HS-27A (cell line): ENCODE measurements at regions not wholly inside any gene's neighbourhood (a gene's known extent, or its start where the extent isn't known, plus 50 kb on each side); places are given as distances from the start of the nearest gene placed in this dataset.

Source experiments
- DNase-seq: peaks from one replicate; pipeline ENCODE4 v3.0.0-alpha.2; 2012; ENCODE audit warnings: low read depth, missing footprints

DNA sequence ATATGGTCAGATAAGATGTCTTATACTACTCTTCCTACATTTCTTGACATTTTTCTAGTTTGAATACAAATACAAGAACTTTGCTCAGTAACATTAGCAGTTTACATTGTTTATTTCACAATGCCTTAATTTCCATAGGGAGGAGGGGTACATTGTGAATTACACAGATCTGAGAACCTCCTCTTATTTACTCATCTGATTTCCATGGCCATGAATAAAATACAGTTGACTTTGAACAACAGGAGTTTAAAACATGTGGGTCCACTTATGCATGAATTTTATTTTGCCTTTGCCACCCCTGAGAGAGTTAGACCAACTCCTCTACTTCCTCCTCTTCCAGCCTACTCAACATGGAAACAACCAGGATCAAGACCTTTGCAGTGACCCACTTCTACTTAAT, 67.7 kb downstream of the MGST1 start:
- no peak for DNase-seq

DNA sequence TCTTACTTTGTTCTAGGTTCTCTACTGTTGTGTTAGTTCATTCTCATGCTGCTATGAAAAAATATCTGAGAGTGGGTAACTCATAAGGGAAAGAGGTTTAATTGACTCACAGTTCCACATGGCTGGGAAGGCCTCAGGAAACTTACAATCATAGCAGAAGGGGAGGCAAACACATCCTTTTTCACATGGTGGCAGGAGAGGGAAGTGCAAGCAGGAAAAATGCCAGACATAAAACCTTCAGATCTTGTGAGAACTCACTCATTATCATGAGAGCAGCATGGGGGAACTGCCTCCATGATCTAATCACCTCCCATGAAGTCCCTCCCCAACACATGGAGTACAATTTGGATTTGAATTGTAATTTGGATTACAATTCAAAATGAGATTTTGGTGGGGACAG, 69.6 kb downstream of the MGST1 start:
- no peak for DNase-seq

DNA sequence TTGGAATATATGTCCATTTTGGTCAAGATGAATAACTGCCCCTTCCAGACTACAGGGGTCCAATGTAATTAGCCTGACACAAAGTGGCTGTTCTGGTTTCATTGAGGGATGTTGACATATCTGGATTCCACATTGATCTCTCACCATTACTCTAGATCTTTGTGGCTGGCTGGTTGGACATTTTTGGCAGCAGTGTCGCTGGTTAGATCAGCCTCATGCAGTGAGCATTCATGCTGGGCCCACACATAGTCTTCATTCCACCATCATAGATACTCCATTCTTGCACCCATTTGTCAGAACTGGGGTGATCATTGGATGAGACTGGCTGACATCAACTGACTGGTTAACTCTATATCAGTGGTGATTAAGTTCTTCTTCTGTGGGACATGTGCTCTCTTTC, 74.4 kb downstream of the MGST1 start:
- DNase-seq, result no peak

DNA sequence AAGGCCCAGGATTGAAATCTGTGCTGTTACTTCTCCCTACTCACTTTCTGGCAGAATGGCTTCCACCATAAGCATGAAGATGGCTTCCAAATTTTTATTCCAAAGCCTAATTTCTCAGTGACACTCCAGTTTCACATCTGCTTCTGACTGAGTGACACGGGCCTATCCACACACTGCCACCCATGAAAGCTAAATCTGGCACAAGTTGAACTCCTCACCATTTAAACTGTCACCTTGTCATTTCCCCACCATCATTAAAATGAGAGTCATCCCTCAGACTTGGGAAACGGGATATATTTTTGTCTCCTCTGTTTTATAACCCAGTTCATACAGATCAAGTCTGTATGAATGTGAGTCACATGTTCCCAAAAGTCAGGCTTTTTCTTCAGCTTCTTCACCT, 77.1 kb downstream of the MGST1 start:
- DNase-seq, result no peak

DNA sequence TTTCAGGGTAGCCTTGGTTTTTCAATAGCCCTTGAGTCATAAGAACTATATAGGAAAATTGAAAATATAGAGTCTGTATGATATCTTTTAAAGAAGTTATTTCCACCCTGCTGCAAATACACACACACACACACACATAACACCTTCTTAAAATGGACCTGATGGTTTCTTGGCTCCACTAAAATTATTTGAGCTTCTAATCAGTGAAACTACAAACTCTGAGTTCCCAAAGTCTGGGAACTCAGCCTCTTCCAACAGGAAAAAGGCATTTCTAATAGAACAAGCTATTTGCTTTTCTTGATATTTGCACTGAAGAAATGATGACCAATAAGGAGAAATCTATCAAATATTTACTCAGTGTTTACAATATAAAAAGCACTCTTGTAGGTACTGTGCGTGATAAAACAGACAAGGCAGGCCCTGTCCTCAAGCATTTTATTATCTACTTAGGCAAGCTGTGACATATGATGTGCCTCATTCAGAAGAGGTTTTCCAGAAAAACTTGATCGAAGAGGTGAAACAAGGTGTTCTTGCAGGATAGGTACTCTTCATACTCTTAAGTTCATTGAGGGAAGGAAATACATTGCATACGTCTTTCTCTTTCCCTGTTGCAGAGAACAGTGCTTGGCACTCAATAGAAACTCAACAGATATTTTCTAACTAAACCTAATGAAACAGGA, 88.6 kb downstream of the MGST1 start:
- DNase-seq, result no peak

DNA sequence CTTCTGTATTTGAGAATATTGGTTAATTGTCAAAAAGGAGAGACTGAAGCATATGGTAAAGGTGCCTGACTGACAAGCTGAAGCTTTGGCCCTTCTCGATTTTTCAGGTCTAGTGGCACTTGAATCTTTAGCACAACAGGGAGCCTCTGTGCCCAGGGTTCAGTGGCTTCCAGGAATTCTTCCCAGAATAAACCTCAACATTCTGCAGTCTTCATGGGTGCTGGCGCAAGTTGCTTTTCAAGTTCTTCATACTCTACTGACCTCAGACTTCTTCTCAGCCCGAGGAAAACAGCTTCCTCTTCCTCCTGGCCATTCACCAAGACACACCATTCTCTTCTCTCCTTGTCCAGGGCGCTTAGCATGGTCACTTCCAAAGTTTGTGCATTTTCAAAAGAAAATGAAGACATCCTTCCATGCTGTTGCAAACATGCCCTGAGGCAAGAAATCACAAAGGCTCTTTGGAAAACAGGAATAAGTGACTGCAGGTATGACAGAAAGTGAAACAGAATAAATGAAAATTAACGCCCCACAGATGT, 89.9 kb downstream of the MGST1 start:
- DNase-seq, result no peak

DNA sequence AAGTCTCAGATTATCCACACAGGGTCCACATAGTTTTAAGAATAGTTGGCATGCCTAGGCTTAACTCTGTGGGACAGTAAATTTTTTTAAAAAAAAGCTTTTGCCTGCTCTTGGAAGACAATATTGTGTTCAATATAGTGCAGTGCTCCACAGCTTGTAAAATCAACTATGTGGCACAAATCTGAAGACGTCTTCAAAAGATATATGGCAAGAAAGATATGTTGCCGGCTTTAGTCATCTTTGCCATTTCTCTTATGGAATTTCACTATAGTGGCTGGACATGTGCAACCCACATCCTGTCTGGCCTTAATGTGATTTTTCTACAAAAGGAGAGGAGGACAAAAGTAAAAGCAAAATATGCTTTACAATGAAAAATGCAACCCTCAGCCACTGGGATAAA, 90.5 kb downstream of the MGST1 start:
- DNase-seq, result no peak

DNA sequence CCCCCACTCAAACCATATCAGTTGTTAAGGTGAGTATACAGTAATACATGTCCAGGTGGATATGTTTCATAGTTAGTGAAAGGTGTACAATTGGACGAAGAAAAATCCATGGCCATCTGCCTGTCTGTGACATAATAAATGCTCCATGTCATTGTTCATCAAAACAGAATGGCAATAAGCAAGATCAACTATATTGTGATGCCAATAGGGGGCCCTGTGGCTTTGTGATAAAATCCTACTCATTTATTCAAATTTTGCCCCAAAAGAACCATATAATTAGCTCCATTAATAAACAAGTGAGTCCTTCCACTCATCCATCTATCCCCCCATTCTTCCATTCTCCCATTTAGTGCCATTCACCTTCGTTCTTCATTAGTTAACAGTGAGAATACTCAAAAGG, 102.0 kb downstream of the MGST1 start:
- DNase-seq, result no peak

DNA sequence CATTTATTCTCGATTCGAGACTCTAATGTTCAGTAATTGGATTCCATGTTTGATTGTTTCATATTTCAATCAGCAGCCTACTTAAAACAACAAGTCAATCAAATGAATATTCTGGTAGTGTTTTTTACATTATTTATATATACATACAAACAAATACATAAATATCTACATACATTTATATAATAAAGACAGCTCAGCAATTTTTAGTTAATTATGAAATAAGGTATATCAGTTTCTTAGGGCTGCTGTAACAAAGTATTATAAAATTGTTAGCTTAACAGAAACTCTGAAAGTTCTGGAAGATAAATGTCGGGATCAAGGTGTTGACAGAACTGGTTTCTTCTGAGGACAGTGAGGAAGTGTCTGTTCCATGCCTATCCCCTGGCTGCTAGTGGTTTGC, 105.9 kb downstream of the MGST1 start:
- DNase-seq, result no peak

DNA sequence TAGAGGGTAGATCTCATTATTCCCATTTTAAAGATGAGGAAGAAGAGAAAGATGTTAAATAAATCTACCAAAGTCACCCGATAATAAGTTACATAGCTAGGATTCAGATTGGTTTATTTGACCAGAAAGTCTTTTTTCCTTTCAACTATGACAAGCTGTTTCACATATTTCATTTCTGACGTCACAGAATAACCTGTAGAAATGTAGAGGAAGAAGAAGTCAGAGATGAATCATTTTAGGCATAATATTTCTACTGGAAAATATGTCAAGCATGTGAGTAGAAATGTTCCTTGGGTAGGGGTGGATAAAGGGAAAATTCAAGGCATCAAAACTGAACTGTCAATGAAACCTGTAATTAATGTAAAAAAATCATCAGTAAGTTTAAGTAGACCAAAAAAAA, 107.0 kb downstream of the MGST1 start:
- peak; percentile 58 for DNase-seq

DNA sequence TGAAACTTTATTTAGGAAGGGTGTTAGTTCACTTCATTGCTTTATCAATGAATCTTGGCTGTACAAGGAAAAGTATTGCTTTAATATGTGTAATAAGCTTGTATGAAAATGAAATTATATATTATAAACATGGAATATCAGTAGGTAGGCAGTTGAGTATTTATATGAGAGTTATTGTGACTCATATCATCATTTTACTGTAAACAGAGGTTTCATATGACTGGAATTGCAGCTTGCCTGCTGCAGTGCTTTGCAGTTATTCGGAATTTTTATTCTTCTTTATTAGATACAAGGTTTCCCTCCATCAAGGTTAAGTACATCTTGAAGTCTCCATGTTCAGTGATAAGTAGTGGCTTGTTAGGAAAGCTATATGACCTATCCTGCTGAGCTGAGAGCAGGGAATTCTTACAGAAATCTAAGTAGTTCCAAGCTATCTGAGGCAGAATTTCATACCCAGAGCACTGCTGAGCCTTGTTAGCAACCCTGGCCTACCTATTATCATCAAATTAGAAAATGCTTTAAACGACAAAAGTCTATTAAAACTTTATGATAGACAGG, 111.2 kb downstream of the MGST1 start:
- no peak for DNase-seq

DNA sequence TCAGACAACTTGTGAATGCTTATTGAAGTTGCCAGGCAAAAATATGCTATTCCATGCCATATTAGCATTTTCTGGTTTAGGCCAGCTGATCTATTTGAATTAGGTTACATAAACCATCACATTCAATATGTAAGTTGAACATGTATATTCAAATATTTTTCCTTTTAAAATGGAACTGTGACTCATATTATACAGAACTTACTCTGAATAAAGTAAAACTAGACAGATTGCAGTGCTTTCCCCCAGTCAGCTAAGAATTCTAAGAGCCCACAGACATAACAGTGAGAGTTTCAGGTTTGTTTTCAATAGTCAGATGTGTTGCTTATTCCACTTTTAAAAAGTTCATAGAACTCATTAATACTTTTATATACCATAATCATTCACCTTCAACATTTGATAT, 119.8 kb downstream of the MGST1 start:
- DNase-seq, result no peak

DNA sequence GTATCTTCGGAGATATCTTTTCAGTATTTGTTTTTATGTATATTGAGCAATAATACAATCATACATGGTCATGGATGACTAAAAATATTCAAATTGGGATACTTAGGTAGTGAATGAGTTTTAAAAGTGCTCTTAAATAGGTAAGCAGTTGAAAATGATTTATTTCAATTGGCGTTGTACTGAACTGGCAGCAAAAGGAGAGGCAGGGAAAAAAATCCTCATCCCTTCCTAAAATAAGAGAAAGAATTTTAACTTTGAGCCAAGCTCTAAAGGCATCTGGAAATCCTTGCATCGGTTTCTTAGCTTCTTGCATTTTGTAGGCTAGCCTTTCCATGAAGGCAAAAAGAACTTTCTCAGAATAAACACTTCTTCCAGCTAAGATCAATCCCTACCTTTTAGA, 125.2 kb downstream of the MGST1 start:
- DNase-seq, result no peak

DNA sequence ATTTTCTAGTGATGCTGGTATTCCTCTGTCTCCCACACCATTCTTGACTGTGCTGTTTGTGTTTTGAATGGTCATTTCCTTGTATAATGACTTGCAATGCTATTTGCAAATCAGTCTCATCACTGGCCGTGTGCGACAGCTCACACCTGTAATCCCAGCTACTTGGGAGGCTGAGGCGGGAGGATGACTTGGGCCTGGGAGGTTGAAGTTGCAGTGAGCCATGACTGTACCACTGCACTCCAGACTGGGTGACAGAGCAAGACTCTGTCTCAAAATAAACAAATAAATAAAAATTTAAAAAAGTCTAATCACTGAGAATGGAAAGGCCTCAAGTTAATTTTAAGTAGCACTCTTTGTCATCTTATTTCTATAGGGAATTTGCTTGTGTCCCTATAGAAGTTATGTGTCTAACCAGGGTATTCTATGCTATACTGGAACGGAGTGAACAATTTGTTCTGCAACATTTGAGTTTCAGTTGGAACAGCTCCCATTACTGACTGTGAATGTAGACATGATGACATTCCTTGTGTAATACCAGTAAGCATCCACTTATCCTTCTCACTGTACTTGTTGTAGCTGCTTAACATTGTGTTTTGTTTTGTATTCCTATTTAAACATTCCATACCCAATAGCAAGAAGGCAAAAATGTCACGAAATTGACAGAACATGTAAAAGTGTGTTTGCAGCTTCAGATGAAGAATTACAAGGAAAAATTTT, 126.3 kb downstream of the MGST1 start:
- no peak for DNase-seq

DNA sequence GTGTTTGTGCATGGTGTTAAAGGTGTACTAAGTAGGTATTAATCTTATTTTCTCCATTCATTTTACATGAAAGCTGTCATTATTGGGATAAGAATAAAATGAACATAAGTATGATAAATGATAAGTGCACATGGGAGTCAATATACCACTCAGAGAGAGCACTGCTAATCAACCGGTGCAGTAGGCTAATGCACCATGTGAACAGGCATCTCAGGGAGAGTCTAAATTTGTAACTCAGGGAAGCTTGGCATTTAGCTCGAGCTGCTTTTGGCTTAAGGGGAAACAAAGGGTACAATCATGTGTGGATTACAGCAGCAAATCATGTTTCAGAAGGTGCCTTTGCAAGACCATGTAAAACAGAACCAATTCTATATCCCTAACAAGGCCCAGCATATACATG, 127.4 kb downstream of the MGST1 start:
- no peak for DNase-seq

DNA sequence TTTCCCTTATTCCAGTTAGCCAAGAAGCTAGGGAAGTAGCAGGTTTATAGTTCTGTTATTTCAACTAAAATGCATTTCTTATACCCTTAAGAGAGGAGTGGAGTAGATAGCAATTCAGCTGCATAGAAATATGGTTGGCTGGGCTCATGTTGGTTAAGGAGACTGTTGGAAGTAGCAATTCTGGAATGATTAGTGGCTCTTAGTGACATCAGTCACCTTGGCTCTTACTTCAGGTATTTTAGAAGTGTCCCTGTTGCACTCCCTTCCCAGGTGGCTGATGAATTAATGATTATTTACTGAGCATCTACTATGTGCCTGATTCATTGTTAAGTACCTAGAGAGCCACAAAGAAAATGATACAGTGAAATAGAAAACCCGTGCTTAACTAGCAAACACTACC, 128.1 kb downstream of the MGST1 start:
- DNase-seq, result no peak

DNA sequence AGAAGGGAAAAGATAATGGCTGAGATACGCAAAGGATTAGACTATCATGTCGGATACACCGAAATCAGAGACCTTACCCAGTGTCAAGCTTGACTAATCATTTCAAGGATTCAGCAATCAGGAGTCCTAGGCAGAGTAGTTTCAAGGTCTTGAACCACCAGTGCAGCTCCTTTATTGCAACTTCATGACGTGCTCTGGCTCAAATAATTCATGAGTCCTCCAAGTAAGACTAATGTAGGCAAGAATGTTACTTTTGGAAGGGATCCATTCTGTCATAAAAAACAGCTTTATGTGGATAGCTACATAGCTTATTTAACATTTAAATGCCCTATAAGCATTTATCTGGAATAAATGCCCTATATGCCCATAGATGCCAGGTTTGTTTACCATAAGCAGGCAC, 123.2 kb downstream of the LMO3 start:
- no peak for DNase-seq

DNA sequence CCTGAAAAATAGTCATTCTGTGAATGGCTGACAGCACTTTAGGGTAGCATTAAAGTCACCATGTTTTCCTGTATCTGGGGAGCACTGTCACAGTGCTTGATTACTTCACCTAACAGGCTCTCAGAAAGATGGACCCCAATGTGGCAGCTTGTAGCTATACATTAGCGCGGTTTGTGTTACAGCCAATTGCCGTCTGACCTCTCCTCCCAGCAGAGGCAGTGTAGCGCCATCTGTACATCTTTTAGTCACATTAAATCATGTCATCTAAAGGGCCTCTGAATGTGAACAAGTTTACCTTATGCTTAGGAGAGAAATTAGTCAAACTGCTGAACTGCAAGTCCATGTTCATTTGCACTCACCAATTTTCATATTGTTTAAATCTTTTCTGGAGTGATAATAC, 113.7 kb downstream of the LMO3 start:
- DNase-seq, result no peak

DNA sequence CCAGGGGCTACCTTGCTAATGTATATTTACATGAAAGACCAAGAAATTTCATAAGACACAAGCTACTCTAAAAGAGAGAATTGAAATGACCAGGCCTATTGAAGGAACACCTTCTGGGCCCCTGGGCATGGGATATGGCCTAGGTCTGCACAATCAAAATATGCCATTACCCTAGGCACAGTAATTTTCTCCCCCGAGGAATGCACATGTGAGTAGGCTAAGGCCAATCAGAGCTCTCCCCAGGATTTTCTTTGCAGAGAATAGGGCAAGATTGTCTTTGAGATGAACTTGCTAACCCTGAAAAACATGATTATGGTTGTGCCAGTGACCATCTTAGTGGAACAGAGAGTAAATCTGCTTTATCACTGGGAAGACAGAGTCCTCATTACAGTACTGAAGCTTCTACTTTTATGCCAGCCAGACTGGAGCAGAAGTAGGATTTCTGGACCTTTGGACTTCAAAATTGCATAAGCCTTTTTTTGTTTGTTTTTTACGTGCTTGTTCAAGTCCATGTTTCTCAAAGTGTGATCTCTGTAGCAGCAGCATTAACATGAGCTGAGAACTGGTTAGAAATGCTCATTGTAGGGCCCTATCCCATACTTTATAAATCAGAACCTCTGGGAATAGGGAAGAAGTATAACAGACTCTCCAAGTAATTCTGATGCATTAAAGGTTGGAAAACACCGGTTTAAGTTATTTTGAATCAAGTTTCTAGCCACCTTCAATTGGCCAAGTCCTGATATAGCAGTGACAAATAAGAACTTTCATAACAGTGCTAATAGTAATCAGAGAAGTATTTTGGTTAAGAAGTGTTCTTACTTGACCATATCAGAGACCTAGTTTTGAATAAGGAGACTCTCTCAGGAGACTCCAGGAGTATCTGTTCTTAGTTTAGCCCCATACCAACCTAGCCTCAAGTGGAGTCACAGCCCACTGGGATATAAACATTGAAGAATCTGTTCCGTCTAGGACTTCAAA, 112.9 kb downstream of the LMO3 start:
- DNase-seq, result no peak

DNA sequence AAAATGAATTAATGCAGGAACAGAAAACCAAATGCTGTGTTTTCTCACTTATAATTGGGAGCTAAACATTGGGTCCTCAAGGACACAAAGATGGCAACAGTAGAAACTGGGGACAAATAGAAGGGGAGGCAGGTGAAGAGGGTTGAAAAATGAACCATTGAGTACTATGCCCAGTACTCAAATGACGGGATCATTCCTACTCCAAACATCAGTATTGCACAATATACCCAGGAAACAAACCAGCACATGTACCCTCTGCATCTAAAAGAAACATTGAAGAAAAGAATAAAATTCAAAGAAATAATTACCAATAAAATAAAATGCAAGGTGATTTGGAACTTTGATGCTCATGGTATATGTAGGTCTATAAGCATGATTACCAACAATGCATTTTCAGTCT, 110.8 kb downstream of the LMO3 start:
- DNase-seq, result no peak
